ENCODE measurements at regions not wholly inside any gene's neighbourhood (a gene's known extent, or its start where the extent isn't known, plus 50 kb on each side); places are given as distances from the start of the nearest gene placed in this dataset.
A peak's percentile ranks its signal among the peaks of the same experiment; 100 is the strongest.

GRCh38 chr5:125370461-125371205 lies 624.2 kb upstream of the ZNF608 start:
- no peak for DNase-seq
- Histone ChIP-seq H3K4me3 (ENCODE audit: low read depth, low read length) (no peak overlapping the region), H3K27me3 (no peaks in the 10 kb centered on the region), H3K9me3 (no peaks in the 10 kb centered on the region), H3K4me1 (peaks cover 17% of the 10 kb centered on the region), H3K36me3 (no peaks in the 10 kb centered on the region)
- no peak for TF ChIP-seq CTCF (IDR thresholded peaks at IDR 0.05; ENCODE audit: low read depth, low read length)

- Histone ChIP-seq H3K9me3 (no peaks in the 10 kb centered on the region), H3K4me3 (ENCODE audit: low read depth, low read length) (no peak overlapping the region), H3K36me3 (no peaks in the 10 kb centered on the region), H3K4me1 (peaks cover 17% of the 10 kb centered on the region), H3K27me3 (no peaks in the 10 kb centered on the region)
- TF ChIP-seq CTCF (IDR thresholded peaks at IDR 0.05; ENCODE audit: low read depth, low read length) = no peak
- peak; percentile 47 for DNase-seq
Observed at GRCh38 chr5:125372694-125373631, 626.5 kb upstream of the ZNF608 start.

- H3K9me3 ChIP-seq = no peaks in the 10 kb centered on the region
- no peak for TF ChIP-seq CTCF (IDR thresholded peaks at IDR 0.05; ENCODE audit: low read depth, low read length)
- no peak overlapping the region for H3K4me3 ChIP-seq (ENCODE audit: low read depth, low read length)
- peaks cover 17% of the 10 kb centered on the region for H3K4me1 ChIP-seq
- H3K36me3 ChIP-seq = no peaks in the 10 kb centered on the region
- DNase-seq = no peak
- no peaks in the 10 kb centered on the region for H3K27me3 ChIP-seq
Observed at GRCh38 chr5:125375143-125375542, 628.7 kb upstream of the ZNF608 start.

GRCh38 chr5:125376059-125376641 lies 629.7 kb upstream of the ZNF608 start:
- no peak for TF ChIP-seq CTCF (IDR thresholded peaks at IDR 0.05; ENCODE audit: low read depth, low read length)
- no peak for DNase-seq
- Histone ChIP-seq H3K4me3 (ENCODE audit: low read depth, low read length) (no peak overlapping the region), H3K4me1 (peaks cover 15% of the 10 kb centered on the region), H3K36me3 (no peaks in the 10 kb centered on the region), H3K27me3 (no peaks in the 10 kb centered on the region), H3K9me3 (no peaks in the 10 kb centered on the region)

GRCh38 chr5:125377141-125377540 lies 630.7 kb upstream of the ZNF608 start:
- Histone ChIP-seq H3K4me3 (ENCODE audit: low read depth, low read length) (no peak overlapping the region), H3K27me3 (no peaks in the 10 kb centered on the region), H3K4me1 (peaks cover 15% of the 10 kb centered on the region), H3K9me3 (no peaks in the 10 kb centered on the region), H3K36me3 (no peaks in the 10 kb centered on the region)
- TF ChIP-seq CTCF (IDR thresholded peaks at IDR 0.05; ENCODE audit: low read depth, low read length) = no peak
- DNase-seq = no peak
